H1 (cell line): ENCODE measurements at regions not wholly inside any gene's neighbourhood (a gene's known extent, or its start where the extent isn't known, plus 50 kb on each side); places are given as distances from the start of the nearest gene placed in this dataset.

ENCODE experiments used
- ATF3 ChIP-seq: IDR thresholded peaks from 2 replicates; pipeline ENCODE4 v1.6.1; 2011; ENCODE audit warnings: low read depth, mild to moderate bottlenecking, low read length; ENCODE audit not compliant: insufficient read depth
- CEBPB ChIP-seq: IDR thresholded peaks from 2 replicates; pipeline ENCODE4 v1.6.1; 2012; ENCODE audit warnings: low read depth, low read length
- CHD2 ChIP-seq: IDR thresholded peaks from 2 replicates; pipeline ENCODE4 v1.6.1; 2012; ENCODE audit warnings: low read length, improper control_type of control experiment
- CTCF ChIP-seq, 3 experiments: IDR thresholded peaks; 1 replicate in 2 of 3; 2 replicates in 1 of 3; pipeline versions ENCODE4 v1.5.1 to v1.6.1; 2011; ENCODE audit warnings: low read length in 3 of 3, mild to moderate bottlenecking in 3 of 3, inconsistent platforms in 2 of 3, low read depth in 1 of 3, moderate library complexity in 1 of 3; ENCODE audit not compliant: insufficient read depth in 1 of 3; ENCODE audit errors: control extremely low read depth in 1 of 3
- EZH2 ChIP-seq: fragments of 200-600 bp; sonication (generic); IDR thresholded peaks from 2 replicates; pipeline ENCODE4 v1.7.1; 2012; ENCODE audit warnings: low read depth, mild to moderate bottlenecking, moderate library complexity, low read length, inconsistent platforms; ENCODE audit not compliant: severe bottlenecking
- GABPA ChIP-seq: IDR thresholded peaks from 2 replicates; pipeline ENCODE4 v1.6.1; 2011; ENCODE audit warnings: mild to moderate bottlenecking, low read length, moderate library complexity, borderline replicate concordance; ENCODE audit not compliant: insufficient read depth
- JUND ChIP-seq: IDR thresholded peaks from 2 replicates; pipeline ENCODE4 v1.6.1; 2011; ENCODE audit warnings: mild to moderate bottlenecking, improper control_type of control experiment, low read length
- KDM5A ChIP-seq: fragments of 200-600 bp; IDR thresholded peaks from 2 replicates; pipeline ENCODE4 v1.7.1; 2012; ENCODE audit warnings: mild to moderate bottlenecking, low read length, inconsistent platforms, mixed read lengths
- MAFK ChIP-seq: IDR thresholded peaks from 2 replicates; pipeline ENCODE4 v1.6.1; 2012; ENCODE audit warnings: low read depth, mild to moderate bottlenecking, improper control_type of control experiment, low read length
- POLR2A ChIP-seq, 2 experiments: IDR thresholded peaks; 1 replicate in 1 of 2; 2 replicates in 1 of 2; pipeline ENCODE4 v1.6.1; 2011; ENCODE audit warnings: low read depth in 2 of 2, low read length in 2 of 2, mild to moderate bottlenecking in 2 of 2; ENCODE audit errors: control extremely low read depth in 1 of 2
- RFX5 ChIP-seq: IDR thresholded peaks from 2 replicates; pipeline ENCODE4 v1.6.1; 2011; ENCODE audit warnings: low read depth, low read length, improper control_type of control experiment, borderline replicate concordance
- TCF12 ChIP-seq: IDR thresholded peaks from 2 replicates; pipeline ENCODE4 v1.6.1; 2011; ENCODE audit warnings: low read depth, mild to moderate bottlenecking, low read length

GRCh38 chr11:70547821-70548670 is 149.7 kb downstream of the CTTN start:
- no peak for TF ChIP-seq TCF12
- TF ChIP-seq EZH2: no peak
- no peak for TF ChIP-seq GABPA
- no peak for TF ChIP-seq RFX5
- TF ChIP-seq CEBPB: no peak
- no peak for TF ChIP-seq POLR2A (IDR thresholded peaks at IDR 0.05; ENCODE audit: control extremely low read depth in 1 of 2, low read depth in 2 of 2, low read length in 2 of 2)
- TF ChIP-seq KDM5A: no peak
- peak; percentile 7 to 18 (median 9); a peak in 3 of 4 replicates for TF ChIP-seq CTCF (IDR thresholded peaks at IDR 0.05; ENCODE audit: control extremely low read depth in 1 of 3, insufficient read depth in 1 of 3, low read depth in 1 of 3, low read length in 3 of 3)
- TF ChIP-seq JUND: no peak
- TF ChIP-seq MAFK: no peak
- TF ChIP-seq CHD2: no peak
- TF ChIP-seq ATF3: no peak
